GM12878 (cell line): ENCODE measurements at regions not wholly inside any gene's neighbourhood (a gene's known extent, or its start where the extent isn't known, plus 50 kb on each side); places are given as distances from the start of the nearest gene placed in this dataset.

Source experiments
- CBX3 ChIP-seq: fragments of 200-600 bp; sonication (generic); IDR thresholded peaks from 2 replicates; pipeline ENCODE4 v1.6.1; 2016; ENCODE audit warnings: low read depth, borderline replicate concordance
- CEBPB ChIP-seq, 2 experiments: fragments of 150-350 bp in 1 of 2; IDR thresholded peaks; 2 replicates each; pipeline ENCODE4 v1.6.1; 2012 to 2014; ENCODE audit warnings: low read depth in 2 of 2, low read length in 2 of 2, borderline replicate concordance in 1 of 2, inconsistent platforms in 1 of 2
- EZH2 ChIP-seq: IDR thresholded peaks from 2 replicates; pipeline ENCODE4 v1.6.1; 2012; ENCODE audit warnings: low read depth, mild to moderate bottlenecking, control low read depth, inconsistent platforms, low read length, borderline replicate concordance; ENCODE audit not compliant: control insufficient read depth
- FOXM1 ChIP-seq: IDR thresholded peaks from 2 replicates; pipeline ENCODE4 v1.6.1; 2012; ENCODE audit warnings: low read depth, mild to moderate bottlenecking, inconsistent platforms, low read length, moderate library complexity
- NBN ChIP-seq: fragments of 450-650 bp; IDR thresholded peaks from 2 replicates; pipeline ENCODE4 v1.6.1; 2016
- POLR2A ChIP-seq: IDR thresholded peaks from 2 replicates; pipeline ENCODE4 v1.6.1; 2011; ENCODE audit warnings: low read depth, mild to moderate bottlenecking, low read length
- POLR2AphosphoS5 ChIP-seq: IDR thresholded peaks from 2 replicates; pipeline ENCODE4 v1.6.1; 2011; ENCODE audit warnings: mild to moderate bottlenecking, low read length, inconsistent platforms
- TAF1 ChIP-seq: IDR thresholded peaks from 2 replicates; pipeline ENCODE4 v1.6.1; 2011; ENCODE audit warnings: mild to moderate bottlenecking, low read depth, low read length, borderline replicate concordance
- TBL1XR1 ChIP-seq: IDR thresholded peaks from 2 replicates; pipeline ENCODE4 v1.6.1; 2012; ENCODE audit warnings: low read depth, low read length, improper control_type of control experiment
- TF ChIP-seq, protein P1 (sequence below), 3 experiments: IDR thresholded peaks in 2 of 3; conservative IDR thresholded peaks in 1 of 3; 2 replicates each; pipeline ENCODE4 v1.5.1; 2011; ENCODE audit warnings: low read depth in 3 of 3, low read length in 3 of 3, mild to moderate bottlenecking in 3 of 3, control low read depth in 2 of 3, moderate library complexity in 2 of 3, inconsistent platforms in 1 of 3, mixed read lengths in 1 of 3; ENCODE audit not compliant: control insufficient read depth in 2 of 3, insufficient read depth in 1 of 3; ENCODE audit errors: extremely low read depth in 1 of 3
- TF ChIP-seq, protein P2 (sequence below): IDR thresholded peaks from 2 replicates; pipeline ENCODE4 v1.6.1; 2012; ENCODE audit warnings: low read depth, low read length, improper control_type of control experiment
- TF ChIP-seq, protein P3 (sequence below): fragments of 450-650 bp; IDR thresholded peaks from 2 replicates; pipeline ENCODE4 v1.6.1; 2018; ENCODE audit warnings: mild to moderate bottlenecking, low read depth, moderate library complexity; ENCODE audit not compliant: partially characterized antibody
- TF ChIP-seq, protein P4 (sequence below): fragments of 450-650 bp; IDR thresholded peaks from 2 replicates; pipeline ENCODE4 v1.6.1; 2017; ENCODE audit warnings: mild to moderate bottlenecking, moderate library complexity

DNA sequence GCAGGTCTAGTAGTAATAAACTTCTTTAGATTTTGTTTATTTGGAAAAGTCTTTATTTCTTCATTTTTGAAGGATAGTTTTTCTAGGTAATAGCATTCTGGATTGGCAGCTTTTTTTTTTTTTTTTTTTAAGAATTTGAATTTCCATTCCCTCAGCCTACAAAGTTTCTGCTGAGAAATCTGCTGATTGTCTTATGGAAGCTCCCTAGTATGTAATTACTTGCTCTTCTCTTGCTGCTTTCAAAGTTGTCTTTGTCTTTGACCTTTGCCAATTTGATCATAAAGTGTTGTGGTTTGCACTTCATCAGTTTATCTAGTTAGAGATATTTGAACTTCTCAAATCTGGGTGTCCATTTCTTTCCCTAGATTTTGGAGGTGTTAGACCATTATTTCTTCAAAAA, 82.2 kb upstream of the GMDS start:
- TF ChIP-seq POLR2A, result no peak
- TF ChIP-seq, protein P1, sequence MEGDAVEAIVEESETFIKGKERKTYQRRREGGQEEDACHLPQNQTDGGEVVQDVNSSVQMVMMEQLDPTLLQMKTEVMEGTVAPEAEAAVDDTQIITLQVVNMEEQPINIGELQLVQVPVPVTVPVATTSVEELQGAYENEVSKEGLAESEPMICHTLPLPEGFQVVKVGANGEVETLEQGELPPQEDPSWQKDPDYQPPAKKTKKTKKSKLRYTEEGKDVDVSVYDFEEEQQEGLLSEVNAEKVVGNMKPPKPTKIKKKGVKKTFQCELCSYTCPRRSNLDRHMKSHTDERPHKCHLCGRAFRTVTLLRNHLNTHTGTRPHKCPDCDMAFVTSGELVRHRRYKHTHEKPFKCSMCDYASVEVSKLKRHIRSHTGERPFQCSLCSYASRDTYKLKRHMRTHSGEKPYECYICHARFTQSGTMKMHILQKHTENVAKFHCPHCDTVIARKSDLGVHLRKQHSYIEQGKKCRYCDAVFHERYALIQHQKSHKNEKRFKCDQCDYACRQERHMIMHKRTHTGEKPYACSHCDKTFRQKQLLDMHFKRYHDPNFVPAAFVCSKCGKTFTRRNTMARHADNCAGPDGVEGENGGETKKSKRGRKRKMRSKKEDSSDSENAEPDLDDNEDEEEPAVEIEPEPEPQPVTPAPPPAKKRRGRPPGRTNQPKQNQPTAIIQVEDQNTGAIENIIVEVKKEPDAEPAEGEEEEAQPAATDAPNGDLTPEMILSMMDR (IDR thresholded peaks at IDR 0.05 in 2 of 3, conservative IDR thresholded peaks at IDR 0.05 in 1 of 3; ENCODE audit: control insufficient read depth in 2 of 3, extremely low read depth in 1 of 3, insufficient read depth in 1 of 3, low read depth in 3 of 3, low read length in 3 of 3), result no peak
- TF ChIP-seq, protein P2, sequence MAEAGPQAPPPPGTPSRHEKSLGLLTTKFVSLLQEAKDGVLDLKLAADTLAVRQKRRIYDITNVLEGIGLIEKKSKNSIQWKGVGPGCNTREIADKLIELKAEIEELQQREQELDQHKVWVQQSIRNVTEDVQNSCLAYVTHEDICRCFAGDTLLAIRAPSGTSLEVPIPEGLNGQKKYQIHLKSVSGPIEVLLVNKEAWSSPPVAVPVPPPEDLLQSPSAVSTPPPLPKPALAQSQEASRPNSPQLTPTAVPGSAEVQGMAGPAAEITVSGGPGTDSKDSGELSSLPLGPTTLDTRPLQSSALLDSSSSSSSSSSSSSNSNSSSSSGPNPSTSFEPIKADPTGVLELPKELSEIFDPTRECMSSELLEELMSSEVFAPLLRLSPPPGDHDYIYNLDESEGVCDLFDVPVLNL, result no peak
- TF ChIP-seq CEBPB (IDR thresholded peaks at IDR 0.05; ENCODE audit: borderline replicate concordance in 1 of 2, low read depth in 2 of 2, low read length in 2 of 2), result no peak
- TF ChIP-seq TAF1, result no peak
- no peak for TF ChIP-seq NBN
- no peak for TF ChIP-seq POLR2AphosphoS5
- no peak for TF ChIP-seq CBX3
- no peak for TF ChIP-seq FOXM1
- TF ChIP-seq TBL1XR1, result no peak
- TF ChIP-seq, protein P3, sequence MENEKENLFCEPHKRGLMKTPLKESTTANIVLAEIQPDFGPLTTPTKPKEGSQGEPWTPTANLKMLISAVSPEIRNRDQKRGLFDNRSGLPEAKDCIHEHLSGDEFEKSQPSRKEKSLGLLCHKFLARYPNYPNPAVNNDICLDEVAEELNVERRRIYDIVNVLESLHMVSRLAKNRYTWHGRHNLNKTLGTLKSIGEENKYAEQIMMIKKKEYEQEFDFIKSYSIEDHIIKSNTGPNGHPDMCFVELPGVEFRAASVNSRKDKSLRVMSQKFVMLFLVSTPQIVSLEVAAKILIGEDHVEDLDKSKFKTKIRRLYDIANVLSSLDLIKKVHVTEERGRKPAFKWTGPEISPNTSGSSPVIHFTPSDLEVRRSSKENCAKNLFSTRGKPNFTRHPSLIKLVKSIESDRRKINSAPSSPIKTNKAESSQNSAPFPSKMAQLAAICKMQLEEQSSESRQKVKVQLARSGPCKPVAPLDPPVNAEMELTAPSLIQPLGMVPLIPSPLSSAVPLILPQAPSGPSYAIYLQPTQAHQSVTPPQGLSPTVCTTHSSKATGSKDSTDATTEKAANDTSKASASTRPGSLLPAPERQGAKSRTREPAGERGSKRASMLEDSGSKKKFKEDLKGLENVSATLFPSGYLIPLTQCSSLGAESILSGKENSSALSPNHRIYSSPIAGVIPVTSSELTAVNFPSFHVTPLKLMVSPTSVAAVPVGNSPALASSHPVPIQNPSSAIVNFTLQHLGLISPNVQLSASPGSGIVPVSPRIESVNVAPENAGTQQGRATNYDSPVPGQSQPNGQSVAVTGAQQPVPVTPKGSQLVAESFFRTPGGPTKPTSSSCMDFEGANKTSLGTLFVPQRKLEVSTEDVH, result no peak
- no peak for TF ChIP-seq EZH2
- TF ChIP-seq, protein P4, sequence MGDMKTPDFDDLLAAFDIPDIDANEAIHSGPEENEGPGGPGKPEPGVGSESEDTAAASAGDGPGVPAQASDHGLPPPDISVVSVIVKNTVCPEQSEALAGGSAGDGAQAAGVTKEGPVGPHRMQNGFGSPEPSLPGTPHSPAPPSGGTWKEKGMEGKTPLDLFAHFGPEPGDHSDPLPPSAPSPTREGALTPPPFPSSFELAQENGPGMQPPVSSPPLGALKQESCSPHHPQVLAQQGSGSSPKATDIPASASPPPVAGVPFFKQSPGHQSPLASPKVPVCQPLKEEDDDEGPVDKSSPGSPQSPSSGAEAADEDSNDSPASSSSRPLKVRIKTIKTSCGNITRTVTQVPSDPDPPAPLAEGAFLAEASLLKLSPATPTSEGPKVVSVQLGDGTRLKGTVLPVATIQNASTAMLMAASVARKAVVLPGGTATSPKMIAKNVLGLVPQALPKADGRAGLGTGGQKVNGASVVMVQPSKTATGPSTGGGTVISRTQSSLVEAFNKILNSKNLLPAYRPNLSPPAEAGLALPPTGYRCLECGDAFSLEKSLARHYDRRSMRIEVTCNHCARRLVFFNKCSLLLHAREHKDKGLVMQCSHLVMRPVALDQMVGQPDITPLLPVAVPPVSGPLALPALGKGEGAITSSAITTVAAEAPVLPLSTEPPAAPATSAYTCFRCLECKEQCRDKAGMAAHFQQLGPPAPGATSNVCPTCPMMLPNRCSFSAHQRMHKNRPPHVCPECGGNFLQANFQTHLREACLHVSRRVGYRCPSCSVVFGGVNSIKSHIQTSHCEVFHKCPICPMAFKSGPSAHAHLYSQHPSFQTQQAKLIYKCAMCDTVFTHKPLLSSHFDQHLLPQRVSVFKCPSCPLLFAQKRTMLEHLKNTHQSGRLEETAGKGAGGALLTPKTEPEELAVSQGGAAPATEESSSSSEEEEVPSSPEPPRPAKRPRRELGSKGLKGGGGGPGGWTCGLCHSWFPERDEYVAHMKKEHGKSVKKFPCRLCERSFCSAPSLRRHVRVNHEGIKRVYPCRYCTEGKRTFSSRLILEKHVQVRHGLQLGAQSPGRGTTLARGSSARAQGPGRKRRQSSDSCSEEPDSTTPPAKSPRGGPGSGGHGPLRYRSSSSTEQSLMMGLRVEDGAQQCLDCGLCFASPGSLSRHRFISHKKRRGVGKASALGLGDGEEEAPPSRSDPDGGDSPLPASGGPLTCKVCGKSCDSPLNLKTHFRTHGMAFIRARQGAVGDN, result no peak
